Fibroblast of lung (primary cell): ENCODE measurements at regions not wholly inside any gene's neighbourhood (a gene's known extent, or its start where the extent isn't known, plus 50 kb on each side); places are given as distances from the start of the nearest gene placed in this dataset.
"Not testable (repeated sequence)": the region's sequence is repeated elsewhere in the genome, so short reads cannot be mapped to it uniquely, and the experiment has no call there.

Experiments
- DNase-seq, 2 donors: peaks; one replicate each; pipeline versions ENCODE4 v3.0.0 to v3.0.0-alpha.2; 2010; ENCODE audit warnings: low read depth in 2 of 2
- H2AFZ ChIP-seq: 2 replicates; pipeline ENCODE4 v1.5.1; 2012; ENCODE audit warnings: low read length, control low read depth, inconsistent platforms
- H3K27ac ChIP-seq: 2 replicates; pipeline ENCODE4 v1.5.1; 2011; ENCODE audit warnings: low read length, control low read depth; ENCODE audit not compliant: insufficient read depth
- H3K27me3 ChIP-seq: 2 replicates; pipeline ENCODE4 v1.5.1; 2011; ENCODE audit warnings: mild to moderate bottlenecking, low read length; ENCODE audit not compliant: control insufficient read depth, insufficient read depth
- H3K36me3 ChIP-seq: 2 replicates; pipeline ENCODE4 v1.5.1; 2011; ENCODE audit warnings: low read length; ENCODE audit not compliant: control insufficient read depth, insufficient read depth
- H3K4me1 ChIP-seq: 2 replicates; pipeline ENCODE4 v1.5.1; 2011; ENCODE audit warnings: low read length; ENCODE audit not compliant: control insufficient read depth, insufficient read depth; ENCODE audit errors: extremely low read depth
- H3K4me2 ChIP-seq: 2 replicates; pipeline ENCODE4 v1.5.1; 2011; ENCODE audit warnings: low read length, control low read depth; ENCODE audit not compliant: insufficient read depth; ENCODE audit errors: extremely low read depth
- H3K4me3 ChIP-seq, 4 experiments: fragments of 200-600 bp in 1 of 4; sonication (generic) in 1 of 4; replicated peaks in 1 of 4; 2 replicates each; pipeline ENCODE4 v1.5.1; 2011 to 2016; ENCODE audit warnings: low read length in 4 of 4, low read depth in 3 of 4, mild to moderate bottlenecking in 3 of 4, control low read depth in 2 of 4, inconsistent platforms in 1 of 4, mixed read lengths in 1 of 4; ENCODE audit not compliant: insufficient read depth in 1 of 4; ENCODE audit errors: control extremely low read depth in 1 of 4
- H3K79me2 ChIP-seq: 2 replicates; pipeline ENCODE4 v1.5.1; 2012; ENCODE audit warnings: mild to moderate bottlenecking, low read length, inconsistent platforms; ENCODE audit not compliant: control insufficient read depth, insufficient read depth
- H3K9ac ChIP-seq: 2 replicates; pipeline ENCODE4 v1.5.1; 2011; ENCODE audit warnings: mild to moderate bottlenecking, low read length, control low read depth; ENCODE audit not compliant: insufficient read depth
- H3K9me3 ChIP-seq: 2 replicates; pipeline ENCODE4 v1.5.1; 2012; ENCODE audit warnings: low read depth, low read length; ENCODE audit not compliant: control insufficient read depth, insufficient read depth
- H4K20me1 ChIP-seq: 2 replicates; pipeline ENCODE4 v1.5.1; 2011; ENCODE audit warnings: low read length; ENCODE audit not compliant: control insufficient read depth, insufficient read depth; ENCODE audit errors: extremely low read depth
- EZH2 ChIP-seq: IDR thresholded peaks from 2 replicates; pipeline ENCODE4 v1.5.1; 2012; ENCODE audit warnings: low read length, control low read depth, mild to moderate bottlenecking; ENCODE audit errors: missing control alignments
- TF ChIP-seq, protein P1 (sequence below), 2 donors: IDR thresholded peaks in 1 of 2; conservative IDR thresholded peaks in 1 of 2; 1 replicate in 1 of 2; 2 replicates in 1 of 2; pipeline ENCODE4 v1.5.1; 2011 to 2012; ENCODE audit warnings: low read length in 2 of 2, control low read depth in 1 of 2, inconsistent platforms in 1 of 2, low read depth in 1 of 2, mild to moderate bottlenecking in 1 of 2

DNA sequence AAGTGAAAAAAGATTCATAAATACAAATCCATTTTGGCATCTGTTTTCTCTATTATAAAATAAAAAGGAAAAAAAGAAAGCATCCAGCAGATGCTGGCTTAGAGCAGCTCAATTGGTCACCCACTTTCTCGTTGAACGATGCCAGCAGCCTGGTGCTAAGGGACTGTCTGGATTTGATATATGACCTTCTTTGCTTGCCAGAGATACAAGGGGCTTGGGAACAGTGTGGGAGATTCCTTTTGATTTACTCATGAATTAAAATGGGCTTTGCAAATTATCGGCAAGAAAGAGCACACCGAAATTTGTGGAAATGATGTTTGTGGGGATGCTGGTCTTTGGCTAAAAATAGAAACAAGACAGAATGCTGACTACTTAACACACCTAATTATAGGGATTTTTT lies 210.3 kb upstream of the STT3B start:
- H3K36me3 ChIP-seq = no peaks in the 10 kb centered on the region
- no peaks in the 10 kb centered on the region for H3K9me3 ChIP-seq
- TF ChIP-seq, protein P1, sequence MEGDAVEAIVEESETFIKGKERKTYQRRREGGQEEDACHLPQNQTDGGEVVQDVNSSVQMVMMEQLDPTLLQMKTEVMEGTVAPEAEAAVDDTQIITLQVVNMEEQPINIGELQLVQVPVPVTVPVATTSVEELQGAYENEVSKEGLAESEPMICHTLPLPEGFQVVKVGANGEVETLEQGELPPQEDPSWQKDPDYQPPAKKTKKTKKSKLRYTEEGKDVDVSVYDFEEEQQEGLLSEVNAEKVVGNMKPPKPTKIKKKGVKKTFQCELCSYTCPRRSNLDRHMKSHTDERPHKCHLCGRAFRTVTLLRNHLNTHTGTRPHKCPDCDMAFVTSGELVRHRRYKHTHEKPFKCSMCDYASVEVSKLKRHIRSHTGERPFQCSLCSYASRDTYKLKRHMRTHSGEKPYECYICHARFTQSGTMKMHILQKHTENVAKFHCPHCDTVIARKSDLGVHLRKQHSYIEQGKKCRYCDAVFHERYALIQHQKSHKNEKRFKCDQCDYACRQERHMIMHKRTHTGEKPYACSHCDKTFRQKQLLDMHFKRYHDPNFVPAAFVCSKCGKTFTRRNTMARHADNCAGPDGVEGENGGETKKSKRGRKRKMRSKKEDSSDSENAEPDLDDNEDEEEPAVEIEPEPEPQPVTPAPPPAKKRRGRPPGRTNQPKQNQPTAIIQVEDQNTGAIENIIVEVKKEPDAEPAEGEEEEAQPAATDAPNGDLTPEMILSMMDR (conservative IDR thresholded peaks at IDR 0.05 in 1 of 2, IDR thresholded peaks at IDR 0.05 in 1 of 2; ENCODE audit: low read depth in 1 of 2, low read length in 2 of 2) = no peak
- TF ChIP-seq EZH2 = no peak
- no peaks in the 10 kb centered on the region for H4K20me1 ChIP-seq
- peak in 1 of 2 donors; percentile 44 for DNase-seq
- H3K79me2 ChIP-seq = no peaks in the 10 kb centered on the region
- no peaks in the 10 kb centered on the region for H3K27me3 ChIP-seq
- H3K4me3 ChIP-seq = no peak overlapping the region
- H3K4me2 ChIP-seq = no peak overlapping the region
- no peak overlapping the region for H3K27ac ChIP-seq
- H2AFZ ChIP-seq = no peak overlapping the region
- H3K9ac ChIP-seq = no peak overlapping the region
- no peaks in the 10 kb centered on the region for H3K4me1 ChIP-seq

DNA sequence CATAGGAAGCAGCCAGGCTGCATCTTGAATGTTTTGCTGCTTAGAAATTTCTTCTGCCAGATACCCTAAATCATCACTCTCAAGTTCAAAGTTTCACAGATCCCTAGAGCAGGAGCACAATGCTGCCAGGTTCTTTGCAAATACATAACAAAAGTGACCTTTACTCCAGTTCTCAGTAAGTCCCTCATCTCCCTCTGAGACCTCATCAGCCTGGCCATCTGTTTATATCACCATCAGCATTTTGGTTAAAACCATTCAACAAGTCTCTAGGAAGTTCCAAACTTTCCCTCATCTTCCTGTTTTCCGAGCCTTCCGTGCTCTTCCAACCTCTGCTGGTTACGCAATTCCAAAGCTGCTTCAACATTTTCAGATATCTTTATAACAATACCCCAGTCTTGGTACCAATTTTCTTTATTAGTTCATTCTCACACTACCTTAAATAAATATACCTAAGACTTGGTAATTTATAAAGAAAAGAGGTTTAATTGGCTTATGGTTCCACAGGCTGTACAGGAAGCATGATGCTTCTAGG lies 204.8 kb upstream of the STT3B start:
- not testable (repeated sequence) for H4K20me1 ChIP-seq, H3K4me1 ChIP-seq, H3K9ac ChIP-seq, H3K36me3 ChIP-seq, H3K27me3 ChIP-seq, H3K4me3 ChIP-seq, H3K9me3 ChIP-seq, H3K4me2 ChIP-seq, H2AFZ ChIP-seq, H3K79me2 ChIP-seq, H3K27ac ChIP-seq
- DNase-seq = peak in 1 of 2 donors; percentile 4

- Histone ChIP-seq H3K9me3 (no peaks in the 10 kb centered on the region), H3K4me3 (no peak overlapping the region), H3K4me1 (no peaks in the 10 kb centered on the region), H3K4me2 (no peak overlapping the region), H4K20me1 (no peaks in the 10 kb centered on the region), H3K9ac (no peak overlapping the region), H3K36me3 (no peaks in the 10 kb centered on the region), H3K79me2 (no peaks in the 10 kb centered on the region), H3K27me3 (no peaks in the 10 kb centered on the region), H2AFZ (no peak overlapping the region), H3K27ac (no peak overlapping the region)
- no peak for TF ChIP-seq EZH2
- TF ChIP-seq, protein P1 (conservative IDR thresholded peaks at IDR 0.05 in 1 of 2, IDR thresholded peaks at IDR 0.05 in 1 of 2; ENCODE audit: low read depth in 1 of 2, low read length in 2 of 2) = no peak
- no peak for DNase-seq
Observed at GRCh38 chr3:31331278-31331677, 201.4 kb upstream of the STT3B start.
